ENCODE measurements at regions not wholly inside any gene's neighbourhood (a gene's known extent, or its start where the extent isn't known, plus 50 kb on each side); places are given as distances from the start of the nearest gene placed in this dataset.
A peak's percentile ranks its signal among the peaks of the same experiment; 100 is the strongest.

GRCh38 chr11:70557742-70558485 lies 159.6 kb downstream of the CTTN start:
- Histone ChIP-seq H3K4ac (ENCODE audit: low read depth, low read length) (no peak overlapping the region), H4K20me1 (ENCODE audit: control insufficient read depth, insufficient read depth, insufficient read length) (no peaks in the 10 kb centered on the region), H3K14ac (ENCODE audit: insufficient read depth, low read length) (peak overlapping the region; percentile 31; the same call in 1 of the 2 replicates), H3K27me3 (ENCODE audit: insufficient read depth, low read length) (no peaks in the 10 kb centered on the region), H3K9me3 (ENCODE audit: control insufficient read depth, low read depth, low read length) (no peaks in the 10 kb centered on the region), H3K79me2 (ENCODE audit: insufficient read depth, low read length) (0 out of 2 replicates have a peak, but pooled peaks cover 2% of the 10 kb centered on the region), H2BK120ac (ENCODE audit: low read depth, low read length, poor library complexity, severe bottlenecking) (no peak overlapping the region), H2BK20ac (ENCODE audit: low read depth, low read length, poor library complexity, severe bottlenecking) (no peak overlapping the region), H4K8ac (replicated peaks; ENCODE audit: insufficient read length, low read depth, low read length) (no peak overlapping the region), H3K27ac (ENCODE audit: insufficient read length, low read depth, low read length) (no peak overlapping the region), H2AK5ac (ENCODE audit: insufficient read length, low read length) (no peak overlapping the region), H3K23me2 (ENCODE audit: insufficient read length, low read depth, low read length, poor library complexity, severe bottlenecking) (no peaks in the 10 kb centered on the region), H3T11ph (ENCODE audit: low read length) (no peak overlapping the region), H3K9ac (ENCODE audit: extremely low read depth, insufficient read length, low read length) (no peak overlapping the region), H3K23ac (ENCODE audit: insufficient read length, low read depth, low read length) (no peak overlapping the region), H4K91ac (ENCODE audit: insufficient read length, low read depth, low read length) (no peak overlapping the region), H3K4me1 (ENCODE audit: insufficient read depth, low read length) (no peaks in the 10 kb centered on the region), H3K18ac (ENCODE audit: insufficient read length, low read depth, low read length) (no peak overlapping the region), H3K56ac (ENCODE audit: insufficient read length, low read depth, low read length) (no peak overlapping the region), H2AFZ (ENCODE audit: low read length) (no peak overlapping the region), H3K4me2 (ENCODE audit: insufficient read depth, insufficient read length, low read length) (no peak overlapping the region), H4K5ac (ENCODE audit: insufficient read length, low read depth, low read length) (no peak overlapping the region), H3K79me1 (ENCODE audit: insufficient read depth, low read depth, low read length, poor library complexity, severe bottlenecking) (no peaks in the 10 kb centered on the region), H2BK5ac (ENCODE audit: insufficient read length, low read length) (no peak overlapping the region), H2BK15ac (ENCODE audit: low read depth, low read length) (no peak overlapping the region), H2BK12ac (ENCODE audit: insufficient read length, low read depth, low read length) (no peak overlapping the region)
- peaks cover 7 to 9% of the 10 kb centered on the region in 2 experiments for H3K4me1 Mint-ChIP-seq
- H3K36me3 Mint-ChIP-seq (ENCODE audit: insufficient read depth in 1 of 3, low read depth in 3 of 3): no peaks in the 10 kb centered on the region
- no CpG with 5 or more reads among the region's 27 CpGs for WGBS (ENCODE audit: extremely low coverage, insufficient read length, low lambda C conversion rate)
- H3K4me3 Mint-ChIP-seq: no peak overlapping the region
- no peaks in the 10 kb centered on the region; the same call in 1 of the 2 replicates for H3K27me3 Mint-ChIP-seq (ENCODE audit: low read depth)
- no peak for DNase-seq
- no peaks in the 10 kb centered on the region for H3K9me3 Mint-ChIP-seq
- H3K27ac Mint-ChIP-seq: no peak overlapping the region
- no peak for TF ChIP-seq CTCF (conservative IDR thresholded peaks at IDR 0.05)
